ENCODE measurements at regions not wholly inside any gene's neighbourhood (a gene's known extent, or its start where the extent isn't known, plus 50 kb on each side); places are given as distances from the start of the nearest gene placed in this dataset.

DNA sequence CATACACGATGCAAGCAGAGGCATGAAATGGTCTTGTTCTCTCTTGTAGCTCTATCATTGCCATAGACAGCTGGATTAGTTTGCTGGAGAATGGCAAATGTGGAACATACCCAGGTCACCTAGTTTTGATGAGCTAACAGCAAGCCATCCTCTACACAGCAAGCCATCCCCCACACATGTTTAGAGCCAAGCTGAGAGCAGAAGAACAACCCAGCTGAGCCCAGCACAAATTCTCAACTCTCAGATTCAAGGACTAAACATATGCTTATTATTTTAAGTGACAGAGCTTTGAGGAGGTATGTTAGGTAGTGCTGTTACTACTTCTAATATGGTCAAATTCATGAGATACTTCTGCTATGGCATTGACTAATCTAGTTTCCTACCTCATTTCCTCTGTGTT lies 230.3 kb downstream of the OTOR start:
- Histone ChIP-seq H4K20me1 (ENCODE audit: insufficient read depth) (no peaks in the 10 kb centered on the region), H2AFZ (ENCODE audit: low read depth, low read length) (no peak overlapping the region), H3K9me3 (ENCODE audit: low read length) (no peaks in the 10 kb centered on the region), H3K4me2 (ENCODE audit: low read length) (no peak overlapping the region), H3K27ac (ENCODE audit: low read length) (no peak overlapping the region), H3K4me3 (ENCODE audit: low read length) (no peak overlapping the region), H3F3A (ENCODE audit: insufficient read depth, low read length, poor library complexity, severe bottlenecking) (no peaks in the 10 kb centered on the region), H3K9me2 (ENCODE audit: insufficient read depth, low read length) (no peaks in the 10 kb centered on the region), H3K36me3 (ENCODE audit: insufficient read depth, low read length) (no peaks in the 10 kb centered on the region), H3K9ac (ENCODE audit: low read length) (no peak overlapping the region), H3K27me3 (ENCODE audit: insufficient read depth, low read depth, low read length) (no peaks in the 10 kb centered on the region), H3K79me2 (replicated peaks; ENCODE audit: insufficient read depth, low read length) (no peaks in the 10 kb centered on the region)
- TF ChIP-seq EP300 (conservative IDR thresholded peaks at IDR 0.05; ENCODE audit: poor library complexity, severe bottlenecking) (no peak), TAF1 (IDR thresholded peaks at IDR 0.05; ENCODE audit: low read depth) (no peak), SMC3 (conservative IDR thresholded peaks at IDR 0.05; ENCODE audit: poor library complexity) (no peak), EZH2 (IDR thresholded peaks at IDR 0.05; ENCODE audit: borderline replicate concordance, insufficient read depth, low read length, poor library complexity, severe bottlenecking) (no peak), RAD21 (conservative IDR thresholded peaks at IDR 0.05) (no peak), POLR2AphosphoS5 (IDR thresholded peaks at IDR 0.05) (no peak), MXI1 (conservative IDR thresholded peaks at IDR 0.05; ENCODE audit: poor library complexity, severe bottlenecking) (no peak)
- TF ChIP-seq, protein P1, sequence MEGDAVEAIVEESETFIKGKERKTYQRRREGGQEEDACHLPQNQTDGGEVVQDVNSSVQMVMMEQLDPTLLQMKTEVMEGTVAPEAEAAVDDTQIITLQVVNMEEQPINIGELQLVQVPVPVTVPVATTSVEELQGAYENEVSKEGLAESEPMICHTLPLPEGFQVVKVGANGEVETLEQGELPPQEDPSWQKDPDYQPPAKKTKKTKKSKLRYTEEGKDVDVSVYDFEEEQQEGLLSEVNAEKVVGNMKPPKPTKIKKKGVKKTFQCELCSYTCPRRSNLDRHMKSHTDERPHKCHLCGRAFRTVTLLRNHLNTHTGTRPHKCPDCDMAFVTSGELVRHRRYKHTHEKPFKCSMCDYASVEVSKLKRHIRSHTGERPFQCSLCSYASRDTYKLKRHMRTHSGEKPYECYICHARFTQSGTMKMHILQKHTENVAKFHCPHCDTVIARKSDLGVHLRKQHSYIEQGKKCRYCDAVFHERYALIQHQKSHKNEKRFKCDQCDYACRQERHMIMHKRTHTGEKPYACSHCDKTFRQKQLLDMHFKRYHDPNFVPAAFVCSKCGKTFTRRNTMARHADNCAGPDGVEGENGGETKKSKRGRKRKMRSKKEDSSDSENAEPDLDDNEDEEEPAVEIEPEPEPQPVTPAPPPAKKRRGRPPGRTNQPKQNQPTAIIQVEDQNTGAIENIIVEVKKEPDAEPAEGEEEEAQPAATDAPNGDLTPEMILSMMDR (IDR thresholded peaks at IDR 0.05; ENCODE audit: poor library complexity, severe bottlenecking) = no peak
- TF ChIP-seq, protein P2, sequence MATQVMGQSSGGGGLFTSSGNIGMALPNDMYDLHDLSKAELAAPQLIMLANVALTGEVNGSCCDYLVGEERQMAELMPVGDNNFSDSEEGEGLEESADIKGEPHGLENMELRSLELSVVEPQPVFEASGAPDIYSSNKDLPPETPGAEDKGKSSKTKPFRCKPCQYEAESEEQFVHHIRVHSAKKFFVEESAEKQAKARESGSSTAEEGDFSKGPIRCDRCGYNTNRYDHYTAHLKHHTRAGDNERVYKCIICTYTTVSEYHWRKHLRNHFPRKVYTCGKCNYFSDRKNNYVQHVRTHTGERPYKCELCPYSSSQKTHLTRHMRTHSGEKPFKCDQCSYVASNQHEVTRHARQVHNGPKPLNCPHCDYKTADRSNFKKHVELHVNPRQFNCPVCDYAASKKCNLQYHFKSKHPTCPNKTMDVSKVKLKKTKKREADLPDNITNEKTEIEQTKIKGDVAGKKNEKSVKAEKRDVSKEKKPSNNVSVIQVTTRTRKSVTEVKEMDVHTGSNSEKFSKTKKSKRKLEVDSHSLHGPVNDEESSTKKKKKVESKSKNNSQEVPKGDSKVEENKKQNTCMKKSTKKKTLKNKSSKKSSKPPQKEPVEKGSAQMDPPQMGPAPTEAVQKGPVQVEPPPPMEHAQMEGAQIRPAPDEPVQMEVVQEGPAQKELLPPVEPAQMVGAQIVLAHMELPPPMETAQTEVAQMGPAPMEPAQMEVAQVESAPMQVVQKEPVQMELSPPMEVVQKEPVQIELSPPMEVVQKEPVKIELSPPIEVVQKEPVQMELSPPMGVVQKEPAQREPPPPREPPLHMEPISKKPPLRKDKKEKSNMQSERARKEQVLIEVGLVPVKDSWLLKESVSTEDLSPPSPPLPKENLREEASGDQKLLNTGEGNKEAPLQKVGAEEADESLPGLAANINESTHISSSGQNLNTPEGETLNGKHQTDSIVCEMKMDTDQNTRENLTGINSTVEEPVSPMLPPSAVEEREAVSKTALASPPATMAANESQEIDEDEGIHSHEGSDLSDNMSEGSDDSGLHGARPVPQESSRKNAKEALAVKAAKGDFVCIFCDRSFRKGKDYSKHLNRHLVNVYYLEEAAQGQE (IDR thresholded peaks at IDR 0.05; ENCODE audit: borderline replicate concordance) = no peak

- Histone ChIP-seq H2AFZ (ENCODE audit: low read depth, low read length) (no peak overlapping the region), H3K4me2 (ENCODE audit: low read length) (no peak overlapping the region), H3K79me2 (replicated peaks; ENCODE audit: insufficient read depth, low read length) (no peaks in the 10 kb centered on the region), H3K9me3 (ENCODE audit: low read length) (no peaks in the 10 kb centered on the region), H3K4me3 (ENCODE audit: low read length) (no peak overlapping the region), H3K9me2 (ENCODE audit: insufficient read depth, low read length) (no peaks in the 10 kb centered on the region), H3K9ac (ENCODE audit: low read length) (no peak overlapping the region), H4K20me1 (ENCODE audit: insufficient read depth) (no peaks in the 10 kb centered on the region), H3K27me3 (ENCODE audit: insufficient read depth, low read depth, low read length) (no peaks in the 10 kb centered on the region), H3K27ac (ENCODE audit: low read length) (no peak overlapping the region), H3K36me3 (ENCODE audit: insufficient read depth, low read length) (no peaks in the 10 kb centered on the region), H3F3A (ENCODE audit: insufficient read depth, low read length, poor library complexity, severe bottlenecking) (no peaks in the 10 kb centered on the region)
- no peak for TF ChIP-seq TAF1 (IDR thresholded peaks at IDR 0.05; ENCODE audit: low read depth)
These were observed 234.1 kb downstream of the OTOR start for GRCh38 chr20:16982091-16982726.
